GM10266 (cell line): ENCODE measurements at regions not wholly inside any gene's neighbourhood (a gene's known extent, or its start where the extent isn't known, plus 50 kb on each side); places are given as distances from the start of the nearest gene placed in this dataset.

Source experiments
- DNase-seq: peaks from one replicate; pipeline ENCODE4 v3.0.0; 2012; ENCODE audit errors: extremely low spot score
- TF ChIP-seq, protein P1 (sequence below): IDR thresholded peaks from 2 replicates; pipeline ENCODE4 v1.5.1; 2012; ENCODE audit warnings: mild to moderate bottlenecking, low read depth; ENCODE audit not compliant: control insufficient read depth, insufficient read depth; ENCODE audit errors: missing control alignments

DNA sequence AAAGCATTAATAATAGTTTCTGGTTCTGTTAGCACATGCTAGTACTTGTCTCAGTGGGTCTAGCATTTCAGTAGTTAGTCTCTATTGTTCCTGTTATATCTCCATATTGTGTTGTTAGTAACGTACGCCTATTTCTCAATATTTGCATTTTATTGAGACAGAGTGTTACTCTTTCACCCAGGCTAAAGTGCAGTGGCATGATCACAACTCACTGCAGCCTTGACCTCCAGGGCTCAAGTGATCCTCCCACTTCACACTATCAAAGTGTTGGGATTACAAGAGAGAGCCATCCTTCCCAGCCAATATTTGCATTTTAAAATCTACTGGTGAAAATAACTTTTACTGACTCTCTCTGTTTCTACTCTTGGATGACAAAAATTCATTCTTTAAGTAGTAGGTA is 154.6 kb upstream of the PRR20A start:
- DNase-seq = no peak
- TF ChIP-seq, protein P1, sequence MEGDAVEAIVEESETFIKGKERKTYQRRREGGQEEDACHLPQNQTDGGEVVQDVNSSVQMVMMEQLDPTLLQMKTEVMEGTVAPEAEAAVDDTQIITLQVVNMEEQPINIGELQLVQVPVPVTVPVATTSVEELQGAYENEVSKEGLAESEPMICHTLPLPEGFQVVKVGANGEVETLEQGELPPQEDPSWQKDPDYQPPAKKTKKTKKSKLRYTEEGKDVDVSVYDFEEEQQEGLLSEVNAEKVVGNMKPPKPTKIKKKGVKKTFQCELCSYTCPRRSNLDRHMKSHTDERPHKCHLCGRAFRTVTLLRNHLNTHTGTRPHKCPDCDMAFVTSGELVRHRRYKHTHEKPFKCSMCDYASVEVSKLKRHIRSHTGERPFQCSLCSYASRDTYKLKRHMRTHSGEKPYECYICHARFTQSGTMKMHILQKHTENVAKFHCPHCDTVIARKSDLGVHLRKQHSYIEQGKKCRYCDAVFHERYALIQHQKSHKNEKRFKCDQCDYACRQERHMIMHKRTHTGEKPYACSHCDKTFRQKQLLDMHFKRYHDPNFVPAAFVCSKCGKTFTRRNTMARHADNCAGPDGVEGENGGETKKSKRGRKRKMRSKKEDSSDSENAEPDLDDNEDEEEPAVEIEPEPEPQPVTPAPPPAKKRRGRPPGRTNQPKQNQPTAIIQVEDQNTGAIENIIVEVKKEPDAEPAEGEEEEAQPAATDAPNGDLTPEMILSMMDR = no peak

DNA sequence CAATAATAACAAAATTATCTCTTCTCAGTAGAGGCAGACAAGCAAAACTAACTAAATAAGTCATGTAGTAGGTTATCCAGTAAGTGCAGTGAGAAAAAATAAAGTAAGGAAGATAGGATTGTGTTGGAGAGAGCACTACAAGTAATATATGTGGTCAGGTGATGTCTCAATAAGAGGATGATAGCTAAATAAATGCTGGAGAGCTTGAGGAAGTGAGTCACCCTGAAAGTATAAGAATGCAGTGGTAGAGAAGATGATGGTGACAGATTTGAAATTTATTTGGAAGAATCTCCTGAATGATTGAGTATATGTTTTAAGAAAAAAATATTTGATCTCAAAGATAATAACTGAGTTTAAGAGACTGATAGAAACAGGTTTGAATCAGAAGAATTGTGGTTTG is 152.2 kb upstream of the PRR20A start:
- no peak for DNase-seq
- TF ChIP-seq, protein P1 = no peak

DNA sequence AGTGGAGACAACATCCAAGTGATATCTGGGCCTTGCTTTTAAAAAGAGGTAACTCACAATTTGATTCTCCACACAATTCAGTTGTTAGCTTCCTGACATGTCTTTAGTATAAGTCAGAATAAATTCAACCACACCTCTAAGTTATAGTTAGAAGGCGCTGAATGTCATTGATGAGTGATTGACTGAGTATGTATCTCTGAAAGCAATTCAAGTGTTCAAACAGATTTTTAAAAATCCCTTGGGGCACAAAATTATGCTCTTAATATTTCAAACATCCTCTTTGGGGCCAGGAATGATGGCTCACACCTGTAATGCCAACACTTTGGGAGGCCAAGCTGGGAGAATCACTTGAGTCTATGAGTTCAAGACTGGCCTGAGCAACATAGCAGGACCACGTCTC is 137.0 kb upstream of the PRR20A start:
- DNase-seq = no peak
- TF ChIP-seq, protein P1 = no peak

DNA sequence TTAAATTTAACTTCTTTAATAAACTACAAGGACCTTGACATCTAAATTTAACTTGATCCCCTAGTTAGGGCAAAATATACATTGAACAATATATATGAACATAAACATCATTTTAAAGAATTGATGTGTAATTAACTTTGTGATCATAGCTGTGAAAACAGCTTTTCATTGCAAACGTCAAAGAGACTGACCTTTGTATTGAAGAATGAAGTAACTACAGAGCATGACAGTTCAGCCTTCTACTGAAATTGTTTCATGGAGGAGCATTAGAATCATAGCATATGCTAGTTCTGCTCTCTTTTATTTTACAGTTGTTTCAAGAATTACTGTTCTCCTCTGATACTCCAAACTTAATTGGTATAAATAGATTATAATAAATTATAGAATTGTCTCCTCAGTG is 123.4 kb upstream of the PRR20A start:
- no peak for DNase-seq
- TF ChIP-seq, protein P1 = no peak

DNA sequence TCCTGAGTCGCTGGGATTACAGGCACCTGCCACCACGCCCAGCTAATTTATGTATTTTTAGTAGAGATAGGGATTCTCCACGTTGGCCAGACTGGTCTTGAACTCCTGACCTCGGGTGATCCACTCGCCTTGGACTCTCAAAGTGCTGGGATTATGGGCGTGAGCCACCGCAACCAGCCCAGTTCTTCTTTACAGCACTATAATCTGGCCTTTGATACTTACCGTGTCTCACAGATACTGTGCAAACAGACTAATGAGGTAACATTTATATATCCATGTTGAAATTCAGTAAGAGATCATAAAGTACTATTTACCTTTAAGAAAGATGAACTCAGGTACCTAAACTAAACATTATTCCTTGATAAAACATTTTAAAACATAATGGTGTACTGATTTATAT is 121.8 kb upstream of the PRR20A start:
- TF ChIP-seq, protein P1 = no peak

DNA sequence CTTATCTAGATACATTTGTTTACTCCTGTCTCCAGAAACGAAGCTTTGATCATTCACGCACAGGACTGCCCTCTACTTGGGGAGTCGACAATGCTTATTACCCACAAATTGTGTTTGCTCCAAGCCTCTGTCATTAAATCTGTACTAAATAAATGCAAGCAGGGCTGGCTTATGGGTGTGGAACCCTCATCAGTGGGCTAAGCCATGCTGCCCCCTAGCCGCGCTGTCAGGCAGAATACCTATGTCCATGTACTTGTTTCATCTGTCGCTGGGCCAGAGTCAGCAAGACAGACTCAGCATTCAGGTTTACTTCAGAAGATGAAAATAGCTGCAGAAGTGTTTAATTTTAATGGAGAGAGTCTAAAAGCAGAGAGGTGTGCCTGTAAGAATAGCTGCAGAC is 110.0 kb upstream of the PRR20A start:
- TF ChIP-seq, protein P1 = no peak
- no peak for DNase-seq

More for the DNA sequence above, 121.8 kb upstream of the PRR20A start:
- no peak for DNase-seq

DNA sequence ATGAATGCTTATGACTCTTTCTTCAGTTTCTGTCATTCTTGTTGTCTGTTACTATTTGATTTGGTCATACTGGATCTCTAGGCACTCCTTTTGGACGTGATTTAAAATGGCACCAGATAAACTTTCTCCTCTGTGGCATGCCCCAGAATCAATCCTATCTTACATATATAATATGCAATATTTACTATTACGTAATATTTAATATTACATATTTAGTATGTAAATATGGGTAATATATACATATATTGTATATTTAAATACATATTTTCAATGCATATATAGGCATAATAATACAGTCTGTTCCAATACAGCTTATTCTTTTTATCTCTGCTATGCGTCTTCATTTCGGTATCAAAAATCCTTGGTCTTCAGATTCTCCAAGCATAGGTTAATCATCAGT is 104.4 kb upstream of the PRR20A start:
- DNase-seq = no peak
- TF ChIP-seq, protein P1 = no peak
